HUES6 (cell line): ENCODE measurements at regions not wholly inside any gene's neighbourhood (a gene's known extent, or its start where the extent isn't known, plus 50 kb on each side); places are given as distances from the start of the nearest gene placed in this dataset.

ENCODE experiments used
- H3K27ac ChIP-seq: 2 replicates; pipeline ENCODE4 v1.7.0; 2013; ENCODE audit warnings: low read depth, mild to moderate bottlenecking, low read length, inconsistent platforms
- H3K27me3 ChIP-seq: 2 replicates; pipeline ENCODE4 v1.6.1; 2013; ENCODE audit warnings: low read length; ENCODE audit not compliant: control insufficient read depth, insufficient read depth
- H3K36me3 ChIP-seq: 2 replicates; pipeline ENCODE4 v1.6.1; 2013; ENCODE audit warnings: low read length; ENCODE audit not compliant: control insufficient read depth, insufficient read depth
- H3K4me1 ChIP-seq: 2 replicates; pipeline ENCODE4 v1.6.1; 2013; ENCODE audit warnings: low read length; ENCODE audit not compliant: control insufficient read depth, insufficient read depth
- H3K4me3 ChIP-seq: 2 replicates; pipeline ENCODE4 v1.5.1; 2013; ENCODE audit warnings: low read depth, low read length
- H3K9ac ChIP-seq: one replicate; pipeline ENCODE4 v1.6.1; 2013; ENCODE audit warnings: mild to moderate bottlenecking, low read length
- H3K9me3 ChIP-seq: 2 replicates; pipeline ENCODE4 v1.6.1; 2013; ENCODE audit warnings: low read depth, low read length; ENCODE audit not compliant: control insufficient read depth, insufficient read depth

- Histone ChIP-seq H3K9ac (no peak overlapping the region), H3K27me3 (no peaks in the 10 kb centered on the region), H3K36me3 (no peaks in the 10 kb centered on the region), H3K4me1 (no peaks in the 10 kb centered on the region), H3K4me3 (no peak overlapping the region), H3K27ac (no peak overlapping the region), H3K9me3 (no peaks in the 10 kb centered on the region)
Measured at GRCh38 chr2:196279541-196279940, 108.2 kb upstream of the STK17B start.

GRCh38 chr2:196284144-196284844 is 112.9 kb upstream of the STK17B start:
- Histone ChIP-seq H3K36me3 (no peaks in the 10 kb centered on the region), H3K9me3 (no peaks in the 10 kb centered on the region), H3K27ac (no peak overlapping the region), H3K9ac (no peak overlapping the region), H3K4me1 (no peaks in the 10 kb centered on the region), H3K4me3 (no peak overlapping the region), H3K27me3 (no peaks in the 10 kb centered on the region)

- no peaks in the 10 kb centered on the region for H3K9me3 ChIP-seq
- no peaks in the 10 kb centered on the region for H3K4me1 ChIP-seq
- no peak overlapping the region for H3K9ac ChIP-seq
- H3K4me3 ChIP-seq: no peak overlapping the region
- H3K27ac ChIP-seq: no peak overlapping the region
- no peaks in the 10 kb centered on the region for H3K27me3 ChIP-seq
- H3K36me3 ChIP-seq: no peaks in the 10 kb centered on the region
Measured at GRCh38 chr2:196284866-196285557, 113.6 kb upstream of the STK17B start.

- Histone ChIP-seq H3K4me3 (no peak overlapping the region), H3K27ac (no peak overlapping the region), H3K4me1 (no peaks in the 10 kb centered on the region), H3K27me3 (no peaks in the 10 kb centered on the region), H3K9ac (no peak overlapping the region), H3K36me3 (no peaks in the 10 kb centered on the region), H3K9me3 (no peaks in the 10 kb centered on the region)
Measured at GRCh38 chr2:196286821-196287220, 115.4 kb upstream of the STK17B start.

- H3K27me3 ChIP-seq: no peaks in the 10 kb centered on the region
- H3K4me1 ChIP-seq: no peaks in the 10 kb centered on the region
- H3K4me3 ChIP-seq: no peak overlapping the region
- H3K27ac ChIP-seq: no peak overlapping the region
- no peak overlapping the region for H3K9ac ChIP-seq
- H3K36me3 ChIP-seq: no peaks in the 10 kb centered on the region
- no peaks in the 10 kb centered on the region for H3K9me3 ChIP-seq
Measured at GRCh38 chr2:196287523-196287922, 116.1 kb upstream of the STK17B start.

GRCh38 chr2:196288006-196288538 is 116.7 kb upstream of the STK17B start:
- H3K27me3 ChIP-seq: no peaks in the 10 kb centered on the region
- H3K9me3 ChIP-seq: no peaks in the 10 kb centered on the region
- no peaks in the 10 kb centered on the region for H3K36me3 ChIP-seq
- H3K4me1 ChIP-seq: no peaks in the 10 kb centered on the region
- H3K27ac ChIP-seq: no peak overlapping the region
- H3K9ac ChIP-seq: no peak overlapping the region
- H3K4me3 ChIP-seq: no peak overlapping the region

GRCh38 chr2:196289000-196289399 is 117.6 kb upstream of the STK17B start:
- Histone ChIP-seq H3K27me3 (no peaks in the 10 kb centered on the region), H3K36me3 (no peaks in the 10 kb centered on the region), H3K4me3 (no peak overlapping the region), H3K4me1 (no peaks in the 10 kb centered on the region), H3K9me3 (no peaks in the 10 kb centered on the region), H3K9ac (no peak overlapping the region), H3K27ac (no peak overlapping the region)

- no peak overlapping the region for H3K4me3 ChIP-seq
Measured at GRCh38 chr2:196290136-196290535, 118.8 kb upstream of the STK17B start.

GRCh38 chr2:196290569-196290968 is 119.2 kb upstream of the STK17B start:
- Histone ChIP-seq H3K27me3 (no peaks in the 10 kb centered on the region), H3K27ac (no peak overlapping the region), H3K9ac (no peak overlapping the region), H3K4me1 (no peaks in the 10 kb centered on the region), H3K4me3 (no peak overlapping the region), H3K36me3 (no peaks in the 10 kb centered on the region), H3K9me3 (no peaks in the 10 kb centered on the region)

More at GRCh38 chr2:196290136-196290535, 118.8 kb upstream of the STK17B start:
- Histone ChIP-seq H3K27ac (no peak overlapping the region), H3K27me3 (no peaks in the 10 kb centered on the region), H3K4me1 (no peaks in the 10 kb centered on the region), H3K9me3 (no peaks in the 10 kb centered on the region), H3K36me3 (no peaks in the 10 kb centered on the region), H3K9ac (no peak overlapping the region)

GRCh38 chr2:196291426-196291825 is 120.0 kb upstream of the STK17B start:
- no peak overlapping the region for H3K27ac ChIP-seq
- no peaks in the 10 kb centered on the region for H3K27me3 ChIP-seq
- no peak overlapping the region for H3K9ac ChIP-seq
- H3K4me3 ChIP-seq: no peak overlapping the region
- H3K9me3 ChIP-seq: no peaks in the 10 kb centered on the region
- no peaks in the 10 kb centered on the region for H3K36me3 ChIP-seq
- no peaks in the 10 kb centered on the region for H3K4me1 ChIP-seq
